Ishikawa (cell line): ENCODE measurements at regions not wholly inside any gene's neighbourhood (a gene's known extent, or its start where the extent isn't known, plus 50 kb on each side); places are given as distances from the start of the nearest gene placed in this dataset.

Experiments used
- CEBPB ChIP-seq: IDR thresholded peaks from 2 replicates; pipeline ENCODE4 v1.6.1; 2012
- CREB1 ChIP-seq: IDR thresholded peaks from 2 replicates; pipeline ENCODE4 v1.6.1; 2012; ENCODE audit warnings: low read depth
- EGR1 ChIP-seq: IDR thresholded peaks from 2 replicates; pipeline ENCODE4 v1.6.1; 2012
- EP300 ChIP-seq: IDR thresholded peaks from 2 replicates; pipeline ENCODE4 v1.6.1; 2012; ENCODE audit warnings: borderline replicate concordance
- FOXM1 ChIP-seq: IDR thresholded peaks from 2 replicates; pipeline ENCODE4 v1.6.1; 2012; ENCODE audit warnings: low read depth, borderline replicate concordance
- NFIC ChIP-seq: IDR thresholded peaks from 2 replicates; pipeline ENCODE4 v1.6.1; 2012
- RAD21 ChIP-seq: IDR thresholded peaks from 2 replicates; pipeline ENCODE4 v1.6.1; 2012; ENCODE audit warnings: low read depth
- TAF1 ChIP-seq: IDR thresholded peaks from 2 replicates; pipeline ENCODE4 v1.6.1; 2012; ENCODE audit warnings: low read depth, mild to moderate bottlenecking
- TCF12 ChIP-seq: IDR thresholded peaks from 2 replicates; pipeline ENCODE4 v1.6.1; 2012; ENCODE audit warnings: low read depth
- TEAD4 ChIP-seq: IDR thresholded peaks from 2 replicates; pipeline ENCODE4 v1.6.1; 2012
- YY1 ChIP-seq: IDR thresholded peaks from 2 replicates; pipeline ENCODE4 v1.6.1; 2012; ENCODE audit warnings: low read depth
- ZBTB7A ChIP-seq: IDR thresholded peaks from 2 replicates; pipeline ENCODE4 v1.6.1; 2012; ENCODE audit warnings: low read depth
- TF ChIP-seq, protein P1 (sequence below): IDR thresholded peaks from 2 replicates; pipeline ENCODE4 v1.6.1; 2012; ENCODE audit warnings: low read depth, mild to moderate bottlenecking
- TF ChIP-seq, protein P2 (sequence below): IDR thresholded peaks from 2 replicates; pipeline ENCODE4 v1.6.1; 2012
- TF ChIP-seq, protein P3 (sequence below): IDR thresholded peaks from 2 replicates; pipeline ENCODE4 v1.6.1; 2012

GRCh38 chr21:31410499-31411131, 66.6 kb upstream of the TIAM1 start:
- TF ChIP-seq CEBPB: no peak
- no peak for TF ChIP-seq TAF1
- TF ChIP-seq, protein P1, sequence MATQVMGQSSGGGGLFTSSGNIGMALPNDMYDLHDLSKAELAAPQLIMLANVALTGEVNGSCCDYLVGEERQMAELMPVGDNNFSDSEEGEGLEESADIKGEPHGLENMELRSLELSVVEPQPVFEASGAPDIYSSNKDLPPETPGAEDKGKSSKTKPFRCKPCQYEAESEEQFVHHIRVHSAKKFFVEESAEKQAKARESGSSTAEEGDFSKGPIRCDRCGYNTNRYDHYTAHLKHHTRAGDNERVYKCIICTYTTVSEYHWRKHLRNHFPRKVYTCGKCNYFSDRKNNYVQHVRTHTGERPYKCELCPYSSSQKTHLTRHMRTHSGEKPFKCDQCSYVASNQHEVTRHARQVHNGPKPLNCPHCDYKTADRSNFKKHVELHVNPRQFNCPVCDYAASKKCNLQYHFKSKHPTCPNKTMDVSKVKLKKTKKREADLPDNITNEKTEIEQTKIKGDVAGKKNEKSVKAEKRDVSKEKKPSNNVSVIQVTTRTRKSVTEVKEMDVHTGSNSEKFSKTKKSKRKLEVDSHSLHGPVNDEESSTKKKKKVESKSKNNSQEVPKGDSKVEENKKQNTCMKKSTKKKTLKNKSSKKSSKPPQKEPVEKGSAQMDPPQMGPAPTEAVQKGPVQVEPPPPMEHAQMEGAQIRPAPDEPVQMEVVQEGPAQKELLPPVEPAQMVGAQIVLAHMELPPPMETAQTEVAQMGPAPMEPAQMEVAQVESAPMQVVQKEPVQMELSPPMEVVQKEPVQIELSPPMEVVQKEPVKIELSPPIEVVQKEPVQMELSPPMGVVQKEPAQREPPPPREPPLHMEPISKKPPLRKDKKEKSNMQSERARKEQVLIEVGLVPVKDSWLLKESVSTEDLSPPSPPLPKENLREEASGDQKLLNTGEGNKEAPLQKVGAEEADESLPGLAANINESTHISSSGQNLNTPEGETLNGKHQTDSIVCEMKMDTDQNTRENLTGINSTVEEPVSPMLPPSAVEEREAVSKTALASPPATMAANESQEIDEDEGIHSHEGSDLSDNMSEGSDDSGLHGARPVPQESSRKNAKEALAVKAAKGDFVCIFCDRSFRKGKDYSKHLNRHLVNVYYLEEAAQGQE: no peak
- TF ChIP-seq NFIC: no peak
- TF ChIP-seq TCF12: no peak
- TF ChIP-seq, protein P2, sequence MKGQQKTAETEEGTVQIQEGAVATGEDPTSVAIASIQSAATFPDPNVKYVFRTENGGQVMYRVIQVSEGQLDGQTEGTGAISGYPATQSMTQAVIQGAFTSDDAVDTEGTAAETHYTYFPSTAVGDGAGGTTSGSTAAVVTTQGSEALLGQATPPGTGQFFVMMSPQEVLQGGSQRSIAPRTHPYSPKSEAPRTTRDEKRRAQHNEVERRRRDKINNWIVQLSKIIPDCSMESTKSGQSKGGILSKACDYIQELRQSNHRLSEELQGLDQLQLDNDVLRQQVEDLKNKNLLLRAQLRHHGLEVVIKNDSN: no peak
- TF ChIP-seq YY1: no peak
- TF ChIP-seq TEAD4: no peak
- no peak for TF ChIP-seq EP300
- no peak for TF ChIP-seq ZBTB7A
- TF ChIP-seq, protein P3, sequence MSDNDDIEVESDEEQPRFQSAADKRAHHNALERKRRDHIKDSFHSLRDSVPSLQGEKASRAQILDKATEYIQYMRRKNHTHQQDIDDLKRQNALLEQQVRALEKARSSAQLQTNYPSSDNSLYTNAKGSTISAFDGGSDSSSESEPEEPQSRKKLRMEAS: no peak

DNA sequence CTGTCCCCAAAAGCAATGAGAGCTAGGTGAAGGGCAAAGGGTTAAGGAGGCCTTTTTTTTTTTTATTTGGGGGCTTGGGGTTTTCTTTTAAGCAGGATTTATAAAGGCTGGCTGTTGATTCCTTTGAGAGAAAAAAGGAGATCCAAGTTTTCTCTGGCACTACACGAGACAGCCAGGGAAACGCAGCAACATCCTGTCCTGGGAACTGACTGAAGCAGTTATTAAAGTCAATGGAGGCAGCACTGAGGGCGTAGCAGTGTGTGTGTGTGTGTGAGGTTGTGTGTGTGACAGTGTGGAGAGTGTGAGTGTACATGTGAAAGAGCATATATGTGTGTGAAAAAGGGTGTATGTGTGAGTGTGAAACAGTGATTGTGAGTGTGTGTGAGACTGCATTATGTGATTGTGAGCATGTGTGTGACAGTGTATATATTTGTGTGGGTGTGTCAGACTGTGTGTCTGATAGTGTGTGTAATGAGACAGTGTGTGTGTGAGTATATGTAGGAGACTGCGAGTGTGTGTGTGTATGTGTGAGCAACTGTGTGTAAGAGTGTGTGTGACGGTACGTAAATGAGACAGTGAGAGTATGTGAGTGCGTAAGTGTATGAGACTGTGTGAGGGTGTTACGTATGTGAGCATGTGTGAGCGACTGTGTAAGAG, 65.9 kb upstream of the TIAM1 start:
- TF ChIP-seq, protein P1: no peak
- TF ChIP-seq TCF12 (no peak), TEAD4 (no peak), EP300 (no peak), CEBPB (no peak), NFIC (no peak), EGR1 (no peak), FOXM1 (no peak), ZBTB7A (no peak), RAD21 (no peak), YY1 (no peak), CREB1 (no peak), TAF1 (no peak)
- TF ChIP-seq, protein P2: no peak
- TF ChIP-seq, protein P3: no peak

GRCh38 chr21:31408301-31409088, 64.4 kb upstream of the TIAM1 start:
- TF ChIP-seq FOXM1 (no peak), NFIC (no peak), CEBPB (no peak), TEAD4 (no peak), TCF12 (no peak), YY1 (no peak), ZBTB7A (no peak), CREB1 (no peak), EP300 (no peak), EGR1 (no peak), RAD21 (no peak), TAF1 (no peak)
- TF ChIP-seq, protein P1: no peak
- TF ChIP-seq, protein P3: no peak
- TF ChIP-seq, protein P2: no peak
